Loucy (cell line): ENCODE measurements at regions not wholly inside any gene's neighbourhood (a gene's known extent, or its start where the extent isn't known, plus 50 kb on each side); places are given as distances from the start of the nearest gene placed in this dataset.

ENCODE experiments used
- H2AFZ ChIP-seq: fragments of 200-600 bp; sonication (generic); 2 replicates; pipeline ENCODE4 v1.6.0; 2016; ENCODE audit warnings: antibody characterized with exemption, mild to moderate bottlenecking, low read length, moderate library complexity
- H3F3A ChIP-seq: fragments of 200-600 bp; 2 replicates; pipeline ENCODE4 v1.6.0; 2016; ENCODE audit warnings: antibody characterized with exemption, low read depth, mild to moderate bottlenecking
- H3K27me3 ChIP-seq: fragments of 200-600 bp; sonication (generic); 2 replicates; pipeline ENCODE4 v1.6.1; 2014; ENCODE audit warnings: low read length, mild to moderate bottlenecking; ENCODE audit not compliant: insufficient read depth, poor library complexity, severe bottlenecking
- H3K36me3 ChIP-seq: fragments of 200-600 bp; sonication (generic); 2 replicates; pipeline ENCODE4 v1.6.1; 2016; ENCODE audit warnings: low read length; ENCODE audit not compliant: insufficient read depth
- H3K4me1 ChIP-seq: fragments of 200-600 bp; sonication (generic); 2 replicates; pipeline ENCODE4 v1.5.1; 2014; ENCODE audit warnings: low read length, mild to moderate bottlenecking; ENCODE audit not compliant: insufficient read depth, poor library complexity, severe bottlenecking
- H3K4me2 ChIP-seq: fragments of 200-600 bp; sonication (generic); 2 replicates; pipeline ENCODE4 v1.6.0; 2014; ENCODE audit warnings: antibody characterized with exemption, low read length, low read depth, mild to moderate bottlenecking; ENCODE audit not compliant: poor library complexity, severe bottlenecking
- H3K4me3 ChIP-seq: fragments of 200-600 bp; sonication (generic); 2 replicates; pipeline ENCODE4 v1.5.1; 2014; ENCODE audit warnings: low read length, mild to moderate bottlenecking, mixed read lengths; ENCODE audit not compliant: poor library complexity, severe bottlenecking
- H3K79me2 ChIP-seq: fragments of 200-600 bp; sonication (generic); 2 replicates; pipeline ENCODE4 v1.6.1; 2014; ENCODE audit warnings: low read length; ENCODE audit not compliant: insufficient read depth
- H3K9ac ChIP-seq: fragments of 200-600 bp; sonication (generic); 2 replicates; pipeline ENCODE4 v1.6.0; 2014; ENCODE audit warnings: mild to moderate bottlenecking, low read depth, low read length, moderate library complexity; ENCODE audit not compliant: poor library complexity, severe bottlenecking
- H3K9me2 ChIP-seq: fragments of 200-600 bp; sonication (generic); replicated peaks from 2 replicates; pipeline ENCODE4 v1.6.1; 2016; ENCODE audit warnings: low read depth, low read length, mixed read lengths
- H3K9me3 ChIP-seq: fragments of 200-600 bp; sonication (generic); 2 replicates; pipeline ENCODE4 v1.6.1; 2014; ENCODE audit warnings: mild to moderate bottlenecking, antibody characterized with exemption, low read length, low read depth; ENCODE audit not compliant: insufficient read depth
- H4K20me1 ChIP-seq: fragments of 200-600 bp; sonication (generic); 2 replicates; pipeline ENCODE4 v1.6.0; 2014; ENCODE audit warnings: antibody characterized with exemption, low read length, mild to moderate bottlenecking; ENCODE audit not compliant: insufficient read depth, poor library complexity, severe bottlenecking
- EZH2phosphoT487 ChIP-seq: fragments of 200-600 bp; IDR thresholded peaks from 2 replicates; pipeline ENCODE4 v1.6.1; 2018; ENCODE audit warnings: antibody characterized with exemption, mild to moderate bottlenecking, moderate library complexity, borderline replicate concordance
- TF ChIP-seq, protein P1 (sequence below): fragments of 200-600 bp; sonication (generic); conservative IDR thresholded peaks from 2 replicates; pipeline ENCODE4 v1.5.1; 2014; ENCODE audit warnings: mild to moderate bottlenecking, antibody characterized with exemption, low read length

DNA sequence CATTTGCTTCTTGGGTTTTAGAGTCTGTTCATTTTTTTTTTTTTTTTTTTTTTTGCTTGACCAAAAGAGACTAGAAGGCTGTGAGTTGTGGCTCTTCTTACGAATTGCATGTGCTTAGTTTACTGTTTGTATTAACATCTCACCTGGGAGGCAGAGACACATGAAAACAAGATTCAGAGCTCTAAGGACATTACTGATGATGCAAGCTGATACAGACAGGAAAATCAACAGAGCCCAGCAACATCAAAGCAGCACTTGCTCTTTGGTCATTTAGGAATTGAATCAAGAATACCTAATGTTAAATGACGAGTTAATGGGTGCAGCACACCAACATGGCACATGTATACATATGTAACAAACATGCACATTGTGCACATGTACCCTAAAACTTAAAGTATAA, 55.7 kb upstream of the HS3ST5 start:
- Histone ChIP-seq H2AFZ (no peak overlapping the region), H3K9me3 (no peaks in the 10 kb centered on the region), H3F3A (no peaks in the 10 kb centered on the region), H3K4me2 (no peak overlapping the region), H3K9me2 (no peaks in the 10 kb centered on the region), H3K9ac (no peak overlapping the region), H4K20me1 (no peaks in the 10 kb centered on the region), H3K4me3 (no peak overlapping the region), H3K36me3 (no peaks in the 10 kb centered on the region), H3K27me3 (no peaks in the 10 kb centered on the region), H3K79me2 (no peaks in the 10 kb centered on the region), H3K4me1 (no peaks in the 10 kb centered on the region)
- TF ChIP-seq, protein P1, sequence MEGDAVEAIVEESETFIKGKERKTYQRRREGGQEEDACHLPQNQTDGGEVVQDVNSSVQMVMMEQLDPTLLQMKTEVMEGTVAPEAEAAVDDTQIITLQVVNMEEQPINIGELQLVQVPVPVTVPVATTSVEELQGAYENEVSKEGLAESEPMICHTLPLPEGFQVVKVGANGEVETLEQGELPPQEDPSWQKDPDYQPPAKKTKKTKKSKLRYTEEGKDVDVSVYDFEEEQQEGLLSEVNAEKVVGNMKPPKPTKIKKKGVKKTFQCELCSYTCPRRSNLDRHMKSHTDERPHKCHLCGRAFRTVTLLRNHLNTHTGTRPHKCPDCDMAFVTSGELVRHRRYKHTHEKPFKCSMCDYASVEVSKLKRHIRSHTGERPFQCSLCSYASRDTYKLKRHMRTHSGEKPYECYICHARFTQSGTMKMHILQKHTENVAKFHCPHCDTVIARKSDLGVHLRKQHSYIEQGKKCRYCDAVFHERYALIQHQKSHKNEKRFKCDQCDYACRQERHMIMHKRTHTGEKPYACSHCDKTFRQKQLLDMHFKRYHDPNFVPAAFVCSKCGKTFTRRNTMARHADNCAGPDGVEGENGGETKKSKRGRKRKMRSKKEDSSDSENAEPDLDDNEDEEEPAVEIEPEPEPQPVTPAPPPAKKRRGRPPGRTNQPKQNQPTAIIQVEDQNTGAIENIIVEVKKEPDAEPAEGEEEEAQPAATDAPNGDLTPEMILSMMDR = no peak
- TF ChIP-seq EZH2phosphoT487 = no peak
